WTC11 (cell line): ENCODE measurements at regions not wholly inside any gene's neighbourhood (a gene's known extent, or its start where the extent isn't known, plus 50 kb on each side); places are given as distances from the start of the nearest gene placed in this dataset.

Source experiments
- ATAC-seq: fragments of 200-7000 bp; cut with Tn5 transposase; 2 replicates; pipeline ENCODE4 v1.10.0; 2021; ENCODE audit warnings: mild to moderate bottlenecking, moderate library complexity
- CTCF ChIA-PET: fragments of 300-600 bp; sonication (Branson Sonifier 250); formaldehyde crosslinking; loops from one replicate; lab custom pipeline; 2021; ENCODE audit warnings: antibody characterized with exemption; lab: Charles Lee
- POLR2A ChIA-PET: fragments of 350-600 bp; sonication (Branson Sonifier 250); formaldehyde crosslinking; loops from one replicate; lab custom pipeline; 2021; ENCODE audit warnings: antibody characterized with exemption; lab: Charles Lee
- DNase-seq: peaks from one replicate; pipeline ENCODE4 v3.0.0; 2021; ENCODE audit warnings: low spot score
- H3K27ac Mint-ChIP-seq: 2 replicates; pipeline ENCODE4 v1.8.0; 2021; ENCODE audit warnings: mixed read lengths
- H3K27me3 Mint-ChIP-seq: 2 replicates; pipeline ENCODE4 v1.8.0; 2021; ENCODE audit warnings: low read depth, mild to moderate bottlenecking, moderate library complexity, mixed read lengths
- H3K36me3 Mint-ChIP-seq: 2 replicates; pipeline ENCODE4 v1.8.0; 2021; ENCODE audit warnings: mixed read lengths
- H3K4me1 Mint-ChIP-seq: 2 replicates; pipeline ENCODE4 v1.8.0; 2022; ENCODE audit warnings: mixed read lengths
- H3K4me3 Mint-ChIP-seq: 2 replicates; pipeline ENCODE4 v1.8.0; 2021; ENCODE audit warnings: mild to moderate bottlenecking, moderate library complexity, mixed read lengths
- H3K9me3 Mint-ChIP-seq: 2 replicates; pipeline ENCODE4 v1.8.0; 2021; ENCODE audit warnings: mixed read lengths
- ARID4B ChIP-seq: sonication (generic); formaldehyde crosslinking; IDR thresholded peaks from 2 replicates; pipeline ENCODE4 v1.8.0; 2023; ENCODE audit warnings: missing genetic modification reagents, mild to moderate bottlenecking, borderline replicate concordance
- ATF6 ChIP-seq: sonication (generic); formaldehyde crosslinking; IDR thresholded peaks from 2 replicates; pipeline ENCODE4 v1.8.1; 2023; ENCODE audit warnings: mild to moderate bottlenecking, missing genetic modification reagents
- CBFB ChIP-seq: sonication (generic); formaldehyde crosslinking; IDR thresholded peaks from 2 replicates; pipeline ENCODE4 v1.8.1; 2022; ENCODE audit warnings: mild to moderate bottlenecking, low read depth, missing genetic modification reagents
- ESRRA ChIP-seq: sonication (generic); formaldehyde crosslinking; IDR thresholded peaks from 2 replicates; pipeline ENCODE4 v1.8.1; 2022; ENCODE audit warnings: mild to moderate bottlenecking, missing genetic modification reagents, borderline replicate concordance
- ETV6 ChIP-seq: sonication (generic); formaldehyde crosslinking; IDR thresholded peaks from 2 replicates; pipeline ENCODE4 v1.8.1; 2022; ENCODE audit warnings: mild to moderate bottlenecking, missing genetic modification reagents
- FOXK1 ChIP-seq: sonication (generic); formaldehyde crosslinking; IDR thresholded peaks from 2 replicates; pipeline ENCODE4 v1.8.0; 2022; ENCODE audit warnings: mild to moderate bottlenecking, moderate library complexity, missing genetic modification reagents
- GRHL2 ChIP-seq: fragments of 250-450 bp; sonication (Bioruptor Pico); IDR thresholded peaks from 2 replicates; pipeline ENCODE4 v1.8.0; 2022; ENCODE audit warnings: mild to moderate bottlenecking, moderate library complexity; ENCODE audit not compliant: insufficient replicate concordance, severe bottlenecking
- IRF2 ChIP-seq: sonication (generic); formaldehyde crosslinking; IDR thresholded peaks from 2 replicates; pipeline ENCODE4 v1.8.0; 2022; ENCODE audit warnings: low read depth, missing genetic modification reagents, borderline replicate concordance
- MYBL2 ChIP-seq: sonication (generic); formaldehyde crosslinking; IDR thresholded peaks from 2 replicates; pipeline ENCODE4 v1.8.1; 2023; ENCODE audit warnings: mild to moderate bottlenecking, moderate library complexity, missing genetic modification reagents
- NR1H2 ChIP-seq: sonication (generic); formaldehyde crosslinking; IDR thresholded peaks from 2 replicates; pipeline ENCODE4 v1.9.0; 2021; ENCODE audit warnings: mild to moderate bottlenecking, moderate library complexity, missing genetic modification reagents
- PRRX2 ChIP-seq: fragments of 250-450 bp; sonication (Bioruptor Pico); IDR thresholded peaks from 2 replicates; pipeline ENCODE4 v1.8.0; 2021; ENCODE audit warnings: mild to moderate bottlenecking
- RELA ChIP-seq: sonication (generic); formaldehyde crosslinking; IDR thresholded peaks from 2 replicates; pipeline ENCODE4 v1.8.1; 2022; ENCODE audit warnings: missing genetic modification reagents, mild to moderate bottlenecking, borderline replicate concordance
- SMAD3 ChIP-seq: sonication (generic); formaldehyde crosslinking; IDR thresholded peaks from 2 replicates; pipeline ENCODE4 v1.8.0; 2022; ENCODE audit warnings: missing genetic modification reagents, mild to moderate bottlenecking, borderline replicate concordance
- TEAD1 ChIP-seq: sonication (generic); formaldehyde crosslinking; IDR thresholded peaks from 2 replicates; pipeline ENCODE4 v1.8.0; 2022; ENCODE audit warnings: mild to moderate bottlenecking, missing genetic modification reagents
- TP53 ChIP-seq: sonication (generic); formaldehyde crosslinking; IDR thresholded peaks from 2 replicates; pipeline ENCODE4 v1.8.1; 2023; ENCODE audit warnings: mild to moderate bottlenecking, missing genetic modification reagents
- ZNF219 ChIP-seq: sonication (generic); formaldehyde crosslinking; IDR thresholded peaks from 2 replicates; pipeline ENCODE4 v1.8.0; 2023; ENCODE audit warnings: missing genetic modification reagents, mild to moderate bottlenecking, borderline replicate concordance
- ZNF671 ChIP-seq: fragments of 250-450 bp; sonication (Bioruptor Pico); IDR thresholded peaks from 2 replicates; pipeline ENCODE4 v1.8.0; 2021; ENCODE audit warnings: mild to moderate bottlenecking
- ZSCAN18 ChIP-seq: fragments of 250-450 bp; sonication (Bioruptor Pico); IDR thresholded peaks from 2 replicates; pipeline ENCODE4 v2.1.2; 2022; ENCODE audit warnings: mild to moderate bottlenecking, moderate library complexity

- CTCF ChIA-PET, result no interaction called here
- no peaks in the 10 kb centered on the region for H3K36me3 Mint-ChIP-seq
- no peak overlapping the region for H3K27ac Mint-ChIP-seq
- H3K4me1 Mint-ChIP-seq, result peaks cover 2% of the 10 kb centered on the region
- POLR2A ChIA-PET, result no interaction called here
- DNase-seq (no peak), ATAC-seq (no peak)
- H3K27me3 Mint-ChIP-seq, result no peaks in the 10 kb centered on the region
- no peak for TF ChIP-seq ARID4B (CRISPR knock-in tag)
- no peak for TF ChIP-seq MYBL2
- no peak for TF ChIP-seq ESRRA (CRISPR knock-in tag)
- no peak for TF ChIP-seq CBFB
- TF ChIP-seq PRRX2, result no peak
- TF ChIP-seq IRF2 (CRISPR knock-in tag), result no peak
- no peak for TF ChIP-seq FOXK1 (CRISPR knock-in tag)
- no peak for TF ChIP-seq ZNF219 (CRISPR knock-in tag)
- no peak for TF ChIP-seq ATF6 (CRISPR knock-in tag)
- no peak for TF ChIP-seq TP53 (CRISPR knock-in tag)
- no peaks in the 10 kb centered on the region for H3K9me3 Mint-ChIP-seq
- H3K4me3 Mint-ChIP-seq, result no peak overlapping the region
These were observed 158.1 kb downstream of the TTC32 start for GRCh38 chr2:19743641-19744040.

GRCh38 chr2:19742872-19743271 is 158.9 kb downstream of the TTC32 start:
- H3K36me3 Mint-ChIP-seq, result no peaks in the 10 kb centered on the region
- no peak for ATAC-seq
- TF ChIP-seq NR1H2, result no peak
- TF ChIP-seq ETV6 (CRISPR knock-in tag), result no peak
- TF ChIP-seq TP53 (CRISPR knock-in tag), result no peak
- TF ChIP-seq SMAD3, result no peak
- no peak for TF ChIP-seq TEAD1 (CRISPR knock-in tag)
- TF ChIP-seq RELA (CRISPR knock-in tag), result no peak
- no peak for TF ChIP-seq ZSCAN18
- no peak for TF ChIP-seq ZNF671 (CRISPR knock-in tag)
- no peak for TF ChIP-seq GRHL2 (CRISPR knock-in tag)
- no peak overlapping the region for H3K4me3 Mint-ChIP-seq
- POLR2A ChIA-PET, result interaction anchor here (0.6 kb wide), 1 partner anchor 628 kb away, joined by 3 read pairs; no protein-coding TSS in a partner anchor
- H3K9me3 Mint-ChIP-seq, result no peaks in the 10 kb centered on the region
- no peak overlapping the region for H3K27ac Mint-ChIP-seq
- no peaks in the 10 kb centered on the region for H3K27me3 Mint-ChIP-seq
- DNase-seq, result no peak
- CTCF ChIA-PET, result no interaction called here
- peaks cover 9% of the 10 kb centered on the region for H3K4me1 Mint-ChIP-seq
